ENCODE measurements at regions not wholly inside any gene's neighbourhood (a gene's known extent, or its start where the extent isn't known, plus 50 kb on each side); places are given as distances from the start of the nearest gene placed in this dataset.

DNA sequence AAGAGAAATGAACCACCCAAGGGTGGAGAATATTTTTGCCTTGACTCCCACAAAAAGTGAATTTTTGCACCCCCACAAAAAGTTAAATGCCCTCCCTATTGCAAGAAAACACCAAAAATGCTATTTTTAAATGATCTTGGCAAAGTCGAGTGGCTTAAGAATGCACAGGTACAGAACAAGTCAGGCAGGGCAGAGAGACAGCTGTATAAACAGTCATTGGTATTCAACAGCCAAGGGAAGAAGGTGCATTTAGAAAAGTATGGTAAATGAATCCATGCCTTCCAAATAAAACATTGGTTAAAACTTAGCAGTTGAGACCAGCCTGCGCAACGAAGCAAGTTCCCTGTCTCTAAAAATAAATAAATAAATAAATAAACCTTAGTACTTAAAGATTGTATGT lies 169.3 kb downstream of the CHIC2 start:
- no peak for TF ChIP-seq CTCF (conservative IDR thresholded peaks at IDR 0.05; ENCODE audit: low read depth, low read length)
- no peak for TF ChIP-seq EZH2 (IDR thresholded peaks at IDR 0.05; ENCODE audit: borderline replicate concordance, low read depth, low read length, poor library complexity, severe bottlenecking)
